UCSD-AML1 (cell line): ENCODE measurements at regions not wholly inside any gene's neighbourhood (a gene's known extent, or its start where the extent isn't known, plus 50 kb on each side); places are given as distances from the start of the nearest gene placed in this dataset.

ENCODE experiments used
- DNase-seq: peaks from one replicate; lab custom pipeline; 2025; ENCODE audit not compliant: unreplicated experiment; lab: John Stamatoyannopoulos, UW

GRCh38 chr2:235257590-235257989 lies 236.3 kb upstream of the AGAP1 start:
- no peak for DNase-seq

GRCh38 chr2:235262750-235263149 lies 231.1 kb upstream of the AGAP1 start:
- no peak for DNase-seq

DNA sequence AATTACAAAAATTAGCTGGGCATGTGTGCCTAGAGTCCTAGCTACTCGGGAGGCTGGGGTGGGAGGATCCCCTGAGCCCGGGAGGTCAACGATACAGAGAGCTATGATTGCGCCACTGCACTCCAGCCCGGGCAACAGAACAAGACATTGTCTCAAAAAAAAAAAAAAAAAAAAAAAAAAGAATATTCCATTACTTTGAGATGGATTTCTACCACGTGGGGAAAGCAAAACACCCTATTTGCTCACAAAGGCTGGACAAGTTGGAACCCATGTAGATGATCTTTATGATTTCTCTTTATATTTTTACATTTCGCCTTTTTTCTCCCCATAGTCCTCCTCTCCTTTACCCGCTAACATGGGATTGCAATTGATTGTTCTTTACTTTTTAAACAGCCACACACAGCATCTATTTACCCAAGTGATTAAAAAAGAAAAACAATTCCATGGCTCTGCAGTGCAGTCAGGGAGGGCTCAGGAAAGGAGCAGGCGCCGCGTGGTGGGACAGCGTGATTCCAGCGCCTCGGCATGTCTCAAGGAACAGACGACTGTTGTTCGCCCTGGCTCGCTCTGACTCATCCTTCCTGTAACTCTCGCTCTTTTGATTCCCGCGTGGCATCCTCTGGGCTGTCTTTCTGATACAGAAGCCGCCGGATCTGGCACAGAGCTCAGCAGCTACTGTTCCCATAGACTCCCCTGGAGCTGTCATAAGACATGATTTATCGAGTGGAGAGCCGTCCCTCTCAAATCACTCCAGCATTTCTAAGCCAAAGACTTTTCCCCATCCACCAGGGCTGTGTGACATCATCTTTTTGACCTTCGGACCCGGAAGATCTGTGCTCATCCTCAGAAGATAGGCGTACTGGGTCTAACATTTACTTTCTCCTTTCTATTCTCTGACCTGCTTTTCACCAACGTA lies 230.4 kb upstream of the AGAP1 start:
- DNase-seq: no peak

DNA sequence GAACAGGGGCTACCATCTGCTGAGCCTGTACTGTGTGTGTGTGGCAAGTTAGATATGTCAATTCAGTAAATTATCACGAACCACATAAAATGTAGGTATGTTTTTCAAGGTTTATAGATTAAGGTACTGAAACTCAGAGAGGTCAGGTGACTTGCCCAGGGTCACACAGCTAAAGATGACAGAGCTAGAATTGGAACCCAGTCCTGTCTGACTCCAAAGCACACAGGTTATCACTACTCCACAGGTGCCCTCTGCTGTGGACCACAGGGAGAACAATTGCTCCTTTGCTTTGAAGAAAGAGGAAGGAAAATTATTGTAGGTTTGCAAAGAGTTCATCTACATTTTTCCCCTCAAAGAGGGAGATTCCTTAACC lies 229.7 kb upstream of the AGAP1 start:
- DNase-seq: no peak

- DNase-seq: no peak
Measured at GRCh38 chr2:235264512-235264911, 229.3 kb upstream of the AGAP1 start.

DNA sequence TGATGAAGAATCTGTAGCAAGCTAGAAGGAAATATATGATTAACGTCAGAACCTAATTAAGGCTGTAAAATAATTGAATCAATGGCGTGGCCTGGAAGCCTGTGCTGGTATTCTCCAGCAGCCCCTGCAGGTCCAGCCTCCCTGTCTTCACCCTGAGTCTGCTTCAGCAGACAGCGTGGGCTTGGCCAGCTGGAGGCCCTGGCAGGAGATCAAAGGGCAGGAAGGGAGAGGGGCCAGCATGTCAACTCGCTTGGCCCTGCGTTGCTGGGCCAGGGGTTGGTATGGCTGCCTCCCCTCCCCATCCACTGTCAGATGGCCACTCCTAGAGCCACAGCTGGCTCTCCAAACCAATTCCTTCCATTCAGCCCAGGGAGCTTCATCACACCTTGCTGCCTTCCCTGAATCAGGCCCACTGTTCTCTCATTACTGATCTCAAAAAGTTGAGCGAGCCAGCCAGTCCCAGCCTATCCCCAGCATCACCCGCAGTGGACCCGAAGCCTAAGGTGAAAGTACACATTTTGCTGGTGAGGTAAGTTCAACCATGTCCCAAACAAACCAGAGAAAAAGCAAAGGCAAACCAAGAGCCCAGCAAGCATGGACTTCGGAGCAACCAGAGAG lies 228.4 kb upstream of the AGAP1 start:
- DNase-seq: no peak

- no peak for DNase-seq
Measured at GRCh38 chr2:235267251-235267650, 226.6 kb upstream of the AGAP1 start.

DNA sequence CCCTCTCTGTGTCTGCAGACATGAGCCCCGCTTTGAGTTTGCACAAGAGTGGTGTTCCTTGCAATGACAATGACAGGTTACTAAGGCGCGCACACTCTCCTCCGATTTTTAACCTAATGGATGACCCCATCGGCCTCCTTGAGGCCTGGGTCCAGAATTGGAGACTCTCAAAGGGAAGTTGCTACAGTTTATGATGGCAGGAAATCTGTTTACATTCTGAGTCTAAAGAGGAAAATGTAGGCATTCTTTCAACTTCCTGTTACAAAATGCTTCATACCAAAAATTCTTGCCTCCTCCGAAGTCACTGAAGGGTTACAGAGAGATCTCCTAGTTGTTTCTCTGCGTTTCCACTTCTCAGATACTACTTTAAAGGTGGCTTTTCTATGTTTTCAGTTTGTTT lies 225.3 kb upstream of the AGAP1 start:
- DNase-seq: no peak

DNA sequence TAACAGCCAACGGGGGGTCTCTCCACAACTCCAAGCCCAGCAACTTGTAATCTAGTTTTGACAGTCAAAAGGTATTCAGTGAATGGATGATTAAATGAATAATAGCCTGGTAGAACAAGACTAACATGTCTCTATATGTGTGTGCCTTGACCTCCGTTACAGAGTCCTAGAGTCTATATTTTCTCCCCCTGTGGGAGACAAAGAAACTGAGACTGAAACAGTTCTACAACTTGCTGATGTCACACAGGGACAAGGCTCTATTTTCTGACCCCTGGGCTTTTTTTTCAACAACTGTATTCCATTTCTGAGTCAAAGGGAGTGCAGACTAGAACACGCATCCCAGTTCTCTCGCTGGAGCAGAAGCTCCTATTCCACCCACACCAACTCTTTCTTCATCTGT lies 223.6 kb upstream of the AGAP1 start:
- DNase-seq: no peak

- peak; percentile 27 for DNase-seq
Measured at GRCh38 chr2:235270956-235271355, 222.9 kb upstream of the AGAP1 start.

GRCh38 chr2:235271936-235272335 lies 221.9 kb upstream of the AGAP1 start:
- DNase-seq: no peak

DNA sequence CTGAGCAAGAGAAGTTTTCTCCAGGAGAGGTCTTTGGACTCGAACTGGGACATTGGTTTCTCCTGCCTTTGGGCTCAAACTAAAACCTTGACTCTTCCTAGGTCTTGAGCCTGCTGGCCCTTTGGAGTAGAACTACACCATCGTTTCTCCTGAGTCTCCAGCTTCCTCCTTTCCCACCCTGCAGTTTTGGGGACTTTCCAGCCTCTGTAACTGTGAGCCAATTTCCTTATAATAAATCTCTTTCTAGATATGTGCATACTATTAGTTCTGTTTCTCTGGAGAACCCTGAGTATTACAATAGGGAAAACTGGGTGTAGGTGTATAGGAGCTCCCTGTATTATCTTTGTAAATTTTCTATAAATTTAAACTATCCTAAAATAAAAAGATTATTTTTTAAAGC lies 219.8 kb upstream of the AGAP1 start:
- no peak for DNase-seq

GRCh38 chr2:235277485-235277884 lies 216.4 kb upstream of the AGAP1 start:
- no peak for DNase-seq

DNA sequence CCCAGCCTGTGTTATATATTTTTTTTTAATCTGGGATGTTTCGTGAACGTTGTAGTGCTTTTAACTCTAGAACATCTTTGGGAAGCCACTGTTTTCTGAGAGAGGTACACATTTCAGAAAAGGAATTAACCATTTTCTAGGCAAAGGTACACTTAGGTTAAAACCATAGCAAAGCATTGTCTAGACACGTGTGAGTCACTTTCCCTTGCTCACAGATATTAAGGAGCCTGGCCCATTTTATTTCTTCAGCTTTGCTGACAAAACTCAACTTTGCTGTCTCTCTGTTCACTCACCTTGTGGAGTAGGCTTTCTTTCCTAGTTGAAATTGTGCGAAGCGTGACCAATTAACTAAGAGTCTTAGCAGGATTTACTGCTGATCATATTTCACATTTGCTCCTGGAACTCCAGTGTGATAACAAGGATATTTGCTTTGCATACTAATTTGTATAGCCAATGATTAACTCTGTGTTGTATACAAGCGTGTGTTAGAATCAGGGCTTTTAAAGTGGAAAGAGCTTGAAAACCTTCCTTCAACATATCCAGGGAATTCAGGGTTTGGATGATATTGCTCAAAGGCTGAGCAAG lies 215.0 kb upstream of the AGAP1 start:
- DNase-seq: no peak

GRCh38 chr2:235279965-235280364 lies 213.9 kb upstream of the AGAP1 start:
- no peak for DNase-seq

- DNase-seq: no peak
Measured at GRCh38 chr2:235283246-235283645, 210.6 kb upstream of the AGAP1 start.

DNA sequence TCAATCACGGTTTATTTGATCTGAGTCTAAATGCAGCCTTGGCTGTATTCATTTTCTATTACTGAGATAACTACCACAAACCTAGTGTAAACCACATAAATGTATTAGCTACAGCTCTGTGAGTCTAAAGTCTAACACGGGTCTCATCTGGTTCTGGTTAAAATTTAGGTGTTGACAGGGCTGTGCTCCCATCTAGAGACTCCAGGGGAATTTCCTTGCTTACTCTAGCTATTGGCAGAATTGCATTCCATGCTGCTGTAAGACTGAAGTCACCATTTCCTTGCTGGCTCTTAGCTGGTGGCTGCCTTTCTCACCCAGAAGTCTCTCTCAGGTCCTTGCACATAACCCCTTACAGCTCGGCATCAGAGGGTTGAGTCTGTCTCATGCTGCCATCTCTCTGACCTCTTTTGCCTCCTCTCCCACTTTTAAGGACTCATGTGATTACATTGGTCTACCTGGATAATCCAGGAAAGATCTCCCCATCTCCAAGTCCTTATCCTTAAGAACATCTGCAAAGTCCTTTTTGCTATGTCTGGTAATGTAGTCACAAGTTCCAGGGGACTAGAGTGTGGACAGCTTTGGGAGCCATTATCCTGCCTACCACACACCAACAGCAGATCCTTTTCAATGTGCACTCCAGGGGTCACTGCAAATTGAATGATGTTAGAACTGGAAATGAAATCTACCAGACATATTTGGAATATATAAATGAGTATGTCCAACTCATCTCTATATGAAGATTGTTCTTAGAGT lies 207.0 kb upstream of the AGAP1 start:
- DNase-seq: no peak

DNA sequence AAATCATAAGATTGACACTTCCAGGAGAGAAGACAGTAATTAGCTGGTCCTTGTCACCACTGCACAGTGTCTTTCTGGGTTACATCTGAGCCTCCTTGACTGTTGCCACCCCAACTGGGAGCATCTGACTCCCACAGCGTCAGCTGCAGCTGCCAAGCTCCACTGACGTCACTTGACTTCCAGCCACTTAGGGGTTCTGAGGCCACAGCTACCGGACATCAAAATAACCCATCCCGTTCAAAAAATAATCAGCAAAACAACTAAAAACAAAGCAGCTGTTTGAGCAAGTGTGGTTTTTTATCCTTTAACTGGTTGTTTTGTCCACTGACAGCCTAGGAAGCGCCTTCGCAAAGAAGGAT lies 206.5 kb upstream of the AGAP1 start:
- DNase-seq: no peak

DNA sequence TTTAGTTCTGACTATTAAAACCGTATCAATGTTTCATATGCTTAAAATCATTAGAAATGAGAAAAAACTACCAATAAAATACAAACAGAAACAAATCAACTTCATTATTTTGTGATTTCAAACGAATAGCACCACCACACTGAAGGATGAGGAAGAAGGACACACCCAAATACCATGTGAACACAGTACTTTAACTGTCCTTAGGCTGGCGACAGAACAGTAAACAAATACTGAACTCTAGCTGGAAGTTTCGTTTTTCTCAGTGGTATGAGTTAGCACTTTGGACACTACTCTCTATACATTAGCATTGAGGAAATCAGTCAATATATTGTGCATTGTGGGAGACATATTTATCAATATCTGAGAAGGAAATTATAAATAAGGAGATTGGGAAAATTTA lies 202.4 kb upstream of the AGAP1 start:
- no peak for DNase-seq

GRCh38 chr2:235293061-235293460 lies 200.8 kb upstream of the AGAP1 start:
- no peak for DNase-seq

DNA sequence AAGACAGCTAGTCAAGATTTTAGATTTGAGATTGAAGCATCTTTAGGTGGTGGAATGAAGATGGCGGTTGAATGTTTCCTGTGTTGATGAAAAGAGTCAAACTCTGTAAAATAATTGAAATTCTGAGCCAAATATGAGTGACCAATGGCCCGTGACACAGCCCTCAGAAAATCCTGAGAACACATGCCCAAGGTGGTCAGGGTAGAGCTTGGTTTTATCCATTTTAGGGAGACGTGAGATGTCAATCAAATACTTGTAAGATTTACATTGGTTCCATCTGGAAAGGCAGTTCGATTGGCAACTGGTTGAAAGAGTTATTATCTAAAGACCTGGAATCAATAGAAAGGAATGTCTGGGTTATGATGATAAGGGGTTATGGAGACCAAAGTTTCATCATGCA lies 198.0 kb upstream of the AGAP1 start:
- no peak for DNase-seq
